ENCODE measurements at regions not wholly inside any gene's neighbourhood (a gene's known extent, or its start where the extent isn't known, plus 50 kb on each side); places are given as distances from the start of the nearest gene placed in this dataset.

- ChIA-PET RAD21 (ENCODE audit: unreplicated experiment) (no interaction called here), SMC1A (ENCODE audit: uncharacterized antibody, unreplicated experiment) (interaction anchor here (1.9 kb wide), 1 partner anchor 229 kb away, joined by 5 read pairs; no protein-coding TSS in a partner anchor), POLR2A (no interaction called here), CTCF (no interaction called here)
- Histone ChIP-seq H3K4me1 (ENCODE audit: control insufficient read depth, insufficient read depth, low read length) (no peaks in the 10 kb centered on the region), H3K36me3 (ENCODE audit: control insufficient read depth in 2 of 2, insufficient read depth in 2 of 2, low read length in 1 of 2) (no peaks in the 10 kb centered on the region), H3K79me2 (ENCODE audit: control insufficient read depth, insufficient read depth, low read length) (no peaks in the 10 kb centered on the region), H3K9me3 (replicated peaks; ENCODE audit: control insufficient read depth, insufficient read depth, low read length) (no peaks in the 10 kb centered on the region), H3K9ac (ENCODE audit: control insufficient read depth, insufficient read depth, low read length) (no peak overlapping the region), H2AFZ (ENCODE audit: control insufficient read depth, low read depth, low read length) (no peak overlapping the region), H3K4me2 (ENCODE audit: control insufficient read depth, insufficient read depth) (no peak overlapping the region), H4K20me1 (ENCODE audit: control insufficient read depth, insufficient read depth) (no peaks in the 10 kb centered on the region), H3K4me3 (no peak overlapping the region), H3K27ac (ENCODE audit: control insufficient read depth, insufficient read depth) (no peak overlapping the region), H3K27me3 (replicated peaks in 1 of 2; ENCODE audit: control insufficient read depth in 2 of 2, insufficient read depth in 2 of 2, low read length in 1 of 2) (no peaks in the 10 kb centered on the region; a peak in 1 of 4 replicates)
- in situ Hi-C loops (cut with MboI) = no loop called here
- 87% methylated on average over 2 of the region's 2 CpGs for WGBS (ENCODE audit: insufficient coverage, insufficient replicate concordance, low lambda C conversion rate, missing lambda C conversion rate)
- DNase-seq (ENCODE audit: low read depth, low spot score) (no peak), FAIRE-seq (no peak), ATAC-seq (no peak)
- BruUV-seq (replicated peaks) = no TSS peak
- intact Hi-C loops (cut with micrococcal nuclease; ENCODE audit: unreplicated experiment) = no loop called here
- no peak for TF ChIP-seq ZNF217 (IDR thresholded peaks at IDR 0.05)
- TF ChIP-seq IRF5 (IDR thresholded peaks at IDR 0.05; ENCODE audit: borderline replicate concordance) = no peak
- no peak for TF ChIP-seq ZNF622 (IDR thresholded peaks at IDR 0.05)
- no peak for TF ChIP-seq DPF2 (IDR thresholded peaks at IDR 0.05)
- no peak for TF ChIP-seq SMARCA5 (IDR thresholded peaks at IDR 0.05)
- no peak for TF ChIP-seq REST (IDR thresholded peaks at IDR 0.05; ENCODE audit: low read depth, low read length)
- TF ChIP-seq FOXK2 (IDR thresholded peaks at IDR 0.05) = no peak
- TF ChIP-seq, protein P1, sequence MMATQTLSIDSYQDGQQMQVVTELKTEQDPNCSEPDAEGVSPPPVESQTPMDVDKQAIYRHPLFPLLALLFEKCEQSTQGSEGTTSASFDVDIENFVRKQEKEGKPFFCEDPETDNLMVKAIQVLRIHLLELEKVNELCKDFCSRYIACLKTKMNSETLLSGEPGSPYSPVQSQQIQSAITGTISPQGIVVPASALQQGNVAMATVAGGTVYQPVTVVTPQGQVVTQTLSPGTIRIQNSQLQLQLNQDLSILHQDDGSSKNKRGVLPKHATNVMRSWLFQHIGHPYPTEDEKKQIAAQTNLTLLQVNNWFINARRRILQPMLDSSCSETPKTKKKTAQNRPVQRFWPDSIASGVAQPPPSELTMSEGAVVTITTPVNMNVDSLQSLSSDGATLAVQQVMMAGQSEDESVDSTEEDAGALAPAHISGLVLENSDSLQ (IDR thresholded peaks at IDR 0.05) = no peak
- no peak for TF ChIP-seq TAF1 (IDR thresholded peaks at IDR 0.05; ENCODE audit: borderline replicate concordance, low read depth, low read length)
- no peak for TF ChIP-seq ZSCAN29 (IDR thresholded peaks at IDR 0.05)
- no peak for TF ChIP-seq HDAC6 (IDR thresholded peaks at IDR 0.05; ENCODE audit: unreplicated experiment)
- TF ChIP-seq USF2 (IDR thresholded peaks at IDR 0.05; ENCODE audit: borderline replicate concordance, low read depth, low read length) = no peak
- no peak for TF ChIP-seq SMAD5 (IDR thresholded peaks at IDR 0.05; ENCODE audit: low read depth)
- TF ChIP-seq, protein P2, sequence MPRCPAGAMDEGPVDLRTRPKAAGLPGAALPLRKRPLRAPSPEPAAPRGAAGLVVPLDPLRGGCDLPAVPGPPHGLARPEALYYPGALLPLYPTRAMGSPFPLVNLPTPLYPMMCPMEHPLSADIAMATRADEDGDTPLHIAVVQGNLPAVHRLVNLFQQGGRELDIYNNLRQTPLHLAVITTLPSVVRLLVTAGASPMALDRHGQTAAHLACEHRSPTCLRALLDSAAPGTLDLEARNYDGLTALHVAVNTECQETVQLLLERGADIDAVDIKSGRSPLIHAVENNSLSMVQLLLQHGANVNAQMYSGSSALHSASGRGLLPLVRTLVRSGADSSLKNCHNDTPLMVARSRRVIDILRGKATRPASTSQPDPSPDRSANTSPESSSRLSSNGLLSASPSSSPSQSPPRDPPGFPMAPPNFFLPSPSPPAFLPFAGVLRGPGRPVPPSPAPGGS (IDR thresholded peaks at IDR 0.05; ENCODE audit: borderline replicate concordance, insufficient read depth, low read depth, low read length, poor library complexity, severe bottlenecking) = no peak
- TF ChIP-seq MEF2A (IDR thresholded peaks at IDR 0.05; ENCODE audit: insufficient read depth, low read depth, low read length) = no peak
- TF ChIP-seq EP300 (IDR thresholded peaks at IDR 0.05; ENCODE audit: borderline replicate concordance in 1 of 2, control insufficient read depth in 1 of 2, low read depth in 2 of 2, low read length in 2 of 2) = no peak
- no peak for TF ChIP-seq BRCA1 (IDR thresholded peaks at IDR 0.05; ENCODE audit: low read depth, low read length)
- TF ChIP-seq NFXL1 (IDR thresholded peaks at IDR 0.05; ENCODE audit: borderline replicate concordance) = no peak
- no peak for TF ChIP-seq STAT1 (conservative IDR thresholded peaks at IDR 0.05)
Measured at GRCh38 chr6:47403056-47403455, 74.5 kb upstream of the CD2AP start.
